Body of pancreas (tissue), 4 donors: ENCODE measurements at regions not wholly inside any gene's neighbourhood (a gene's known extent, or its start where the extent isn't known, plus 50 kb on each side); places are given as distances from the start of the nearest gene placed in this dataset.

Source experiments
- POLR2A ChIP-seq, 3 donors: fragments of 450-650 bp; IDR thresholded peaks; one replicate each; pipeline ENCODE4 v1.6.1; 2016; ENCODE audit warnings: antibody characterized with exemption in 3 of 3, mild to moderate bottlenecking in 2 of 3
- TF ChIP-seq, protein P1 (sequence below), 7 experiments: fragments of 450-650 bp in 4 of 7; fragments of 200-600 bp in 3 of 7; sonication (generic) in 3 of 7; IDR thresholded peaks; one replicate each; pipeline ENCODE4 v1.5.1; 2016 to 2019; ENCODE audit warnings: antibody characterized with exemption in 7 of 7

DNA sequence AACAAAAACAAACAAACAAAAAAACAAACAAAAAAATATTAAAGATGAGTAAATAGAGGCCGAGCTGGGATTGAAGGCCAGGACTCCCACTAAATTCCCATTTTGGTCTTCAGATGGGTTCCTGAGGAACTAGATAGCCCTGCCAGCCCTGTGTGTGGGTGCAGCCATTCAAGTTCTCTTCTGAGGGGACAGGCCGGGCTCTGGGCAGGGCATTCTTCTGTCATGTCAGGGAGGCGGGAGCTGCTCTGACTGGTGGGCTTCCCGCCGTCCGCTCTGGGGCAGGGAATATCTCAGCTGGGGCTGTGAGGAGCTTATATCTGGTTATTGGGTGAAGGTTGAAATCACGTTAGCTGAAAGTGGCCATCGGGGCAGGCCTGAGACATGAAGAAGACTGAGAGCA, 127.3 kb upstream of the CXCR4 start:
- no peak for TF ChIP-seq POLR2A (IDR thresholded peaks at IDR 0.05)
- TF ChIP-seq, protein P1, sequence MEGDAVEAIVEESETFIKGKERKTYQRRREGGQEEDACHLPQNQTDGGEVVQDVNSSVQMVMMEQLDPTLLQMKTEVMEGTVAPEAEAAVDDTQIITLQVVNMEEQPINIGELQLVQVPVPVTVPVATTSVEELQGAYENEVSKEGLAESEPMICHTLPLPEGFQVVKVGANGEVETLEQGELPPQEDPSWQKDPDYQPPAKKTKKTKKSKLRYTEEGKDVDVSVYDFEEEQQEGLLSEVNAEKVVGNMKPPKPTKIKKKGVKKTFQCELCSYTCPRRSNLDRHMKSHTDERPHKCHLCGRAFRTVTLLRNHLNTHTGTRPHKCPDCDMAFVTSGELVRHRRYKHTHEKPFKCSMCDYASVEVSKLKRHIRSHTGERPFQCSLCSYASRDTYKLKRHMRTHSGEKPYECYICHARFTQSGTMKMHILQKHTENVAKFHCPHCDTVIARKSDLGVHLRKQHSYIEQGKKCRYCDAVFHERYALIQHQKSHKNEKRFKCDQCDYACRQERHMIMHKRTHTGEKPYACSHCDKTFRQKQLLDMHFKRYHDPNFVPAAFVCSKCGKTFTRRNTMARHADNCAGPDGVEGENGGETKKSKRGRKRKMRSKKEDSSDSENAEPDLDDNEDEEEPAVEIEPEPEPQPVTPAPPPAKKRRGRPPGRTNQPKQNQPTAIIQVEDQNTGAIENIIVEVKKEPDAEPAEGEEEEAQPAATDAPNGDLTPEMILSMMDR (IDR thresholded peaks at IDR 0.05): no peak
